A549 (cell line): ENCODE measurements at regions not wholly inside any gene's neighbourhood (a gene's known extent, or its start where the extent isn't known, plus 50 kb on each side); places are given as distances from the start of the nearest gene placed in this dataset.

Source experiments
- ATAC-seq, 2 experiments: fragments of 200-7000 bp in 1 of 2; fragments of >200 bp in 1 of 2; cut with Nextera tagmentation in 1 of 2; cut with Tn5 transposase in 1 of 2; 3 replicates each; pipeline versions ENCODE4 v1.8.0 to v1.9.1; 2018 to 2020; ENCODE audit warnings: mild to moderate bottlenecking in 1 of 2, moderate library complexity in 1 of 2
- CTCF ChIA-PET: fragments of 300-600 bp; sonication (Branson Sonifier 250); formaldehyde crosslinking; extraction: SDS; loops from one replicate; lab custom pipeline; 2021; ENCODE audit warnings: antibody characterized with exemption, inconsistent platforms; lab: Yijun Ruan, JAX
- POLR2A ChIA-PET: fragments of 350-600 bp; formaldehyde crosslinking; extraction: SDS; loops from one replicate; lab custom pipeline; 2021; ENCODE audit warnings: antibody characterized with exemption, inconsistent platforms; lab: Yijun Ruan, JAX
- DNase-seq, 2 experiments: peaks; one replicate each; pipeline versions ENCODE4 v3.0.0 to v3.0.0-alpha.2; 2011 to 2016; ENCODE audit warnings: low read depth in 1 of 2, low spot score in 1 of 2
- FAIRE-seq: peaks from 2 replicates; lab custom pipeline; 2011; peaks lifted over from hg19 to GRCh38; lab: Jason Lieb, UNC
- H3K27ac ChIP-seq, 2 experiments: fragments of >200 bp; sonication (Bioruptor Twin); formaldehyde crosslinking; 3 replicates each; pipeline ENCODE4 v1.5.1; 2016 to 2017
- H3K4me1 ChIP-seq: fragments of >200 bp; sonication (Bioruptor Twin); formaldehyde crosslinking; 3 replicates; pipeline ENCODE4 v1.6.1; 2016
- H3K4me2 ChIP-seq: fragments of >200 bp; sonication (Bioruptor Twin); formaldehyde crosslinking; 3 replicates; pipeline ENCODE4 v1.6.1; 2016
- H3K4me3 ChIP-seq: fragments of >200 bp; sonication (Bioruptor Twin); formaldehyde crosslinking; 3 replicates; pipeline ENCODE4 v1.5.1; 2016
- H3K9me3 ChIP-seq: fragments of >200 bp; sonication (Bioruptor Twin); formaldehyde crosslinking; 3 replicates; pipeline ENCODE4 v1.6.1; 2016
- CTCF ChIP-seq: fragments of >200 bp; sonication (Bioruptor Twin); formaldehyde crosslinking; IDR thresholded peaks from 3 replicates; pipeline ENCODE4 v1.5.1; 2016
- E2F6 ChIP-seq: IDR thresholded peaks from 2 replicates; pipeline ENCODE4 v1.6.1; 2012; ENCODE audit warnings: low read depth, borderline replicate concordance
- EHMT2 ChIP-seq: fragments of 200-600 bp; sonication (generic); IDR thresholded peaks from 2 replicates; pipeline ENCODE4 v1.6.1; 2016; ENCODE audit warnings: antibody characterized with exemption, low read depth, mild to moderate bottlenecking, moderate library complexity
- ELK1 ChIP-seq: fragments of 150-350 bp; IDR thresholded peaks from 2 replicates; pipeline ENCODE4 v1.6.1; 2014; ENCODE audit warnings: low read depth, mild to moderate bottlenecking, low read length
- EP300 ChIP-seq, 2 experiments: fragments of >200 bp; sonication (Bioruptor Twin); formaldehyde crosslinking; IDR thresholded peaks; 2 replicates in 1 of 2; 3 replicates in 1 of 2; pipeline ENCODE4 v1.6.1; 2016 to 2017
- FOSL2 ChIP-seq, 2 experiments: fragments of 450-650 bp in 1 of 2; fragments of >200 bp in 1 of 2; sonication (Bioruptor Twin) in 1 of 2; formaldehyde crosslinking; IDR thresholded peaks; 2 replicates each; pipeline versions ENCODE4 v1.5.0 to v1.6.1; 2016 to 2020; ENCODE audit warnings: mild to moderate bottlenecking in 1 of 2, moderate library complexity in 1 of 2
- GATA3 ChIP-seq: IDR thresholded peaks from 2 replicates; pipeline ENCODE4 v1.6.1; 2012; ENCODE audit warnings: borderline replicate concordance
- HOXA7 ChIP-seq: fragments of 250-450 bp; sonication (Bioruptor Pico); IDR thresholded peaks from 2 replicates; pipeline ENCODE4 v1.5.0; 2020; ENCODE audit warnings: mild to moderate bottlenecking, moderate library complexity
- HOXB13 ChIP-seq: fragments of 250-450 bp; sonication (Bioruptor Pico); IDR thresholded peaks from 2 replicates; pipeline ENCODE4 v1.5.0; 2020; ENCODE audit warnings: low read depth, mild to moderate bottlenecking, moderate library complexity
- KDM1A ChIP-seq: fragments of 200-600 bp; sonication (generic); IDR thresholded peaks from 2 replicates; pipeline ENCODE4 v1.6.1; 2016; ENCODE audit warnings: low read depth, mild to moderate bottlenecking
- MAZ ChIP-seq: fragments of 150-350 bp; IDR thresholded peaks from 2 replicates; pipeline ENCODE4 v1.6.1; 2014; ENCODE audit warnings: antibody characterized with exemption, low read depth, low read length, borderline replicate concordance
- POLR2A ChIP-seq: IDR thresholded peaks from 2 replicates; pipeline ENCODE4 v1.6.1; 2012; ENCODE audit warnings: mild to moderate bottlenecking, low read length
- POLR2AphosphoS2 ChIP-seq: conservative IDR thresholded peaks from 2 replicates; pipeline ENCODE4 v1.6.1; 2012; ENCODE audit warnings: low read length, improper control_type of control experiment, inconsistent platforms
- RFX5 ChIP-seq: fragments of 450-650 bp; IDR thresholded peaks from 2 replicates; pipeline ENCODE4 v1.7.1; 2014; ENCODE audit warnings: antibody characterized with exemption, mild to moderate bottlenecking, moderate library complexity
- SMC3 ChIP-seq: fragments of >200 bp; sonication (Bioruptor Twin); formaldehyde crosslinking; IDR thresholded peaks from 3 replicates; pipeline ENCODE4 v1.6.1; 2018; ENCODE audit warnings: inconsistent platforms
- TFCP2L1 ChIP-seq: fragments of 250-450 bp; sonication (Bioruptor Pico); IDR thresholded peaks from 2 replicates; pipeline ENCODE4 v1.5.0; 2021; ENCODE audit warnings: mild to moderate bottlenecking
- ZSCAN20 ChIP-seq: fragments of 250-450 bp; sonication (Bioruptor Pico); IDR thresholded peaks from 2 replicates; pipeline ENCODE4 v1.8.0; 2022; ENCODE audit warnings: mild to moderate bottlenecking, moderate library complexity
- WGBS: methylation state at CpG from one replicate; pipeline ENCODE4 v1.1.6; 2017; ENCODE audit errors: missing lambda C conversion rate; 5-methylcytosine and 5-hydroxymethylcytosine counted together
- TF ChIP-seq, protein P1 (sequence below): IDR thresholded peaks from 2 replicates; pipeline ENCODE4 v1.6.1; 2012

DNA sequence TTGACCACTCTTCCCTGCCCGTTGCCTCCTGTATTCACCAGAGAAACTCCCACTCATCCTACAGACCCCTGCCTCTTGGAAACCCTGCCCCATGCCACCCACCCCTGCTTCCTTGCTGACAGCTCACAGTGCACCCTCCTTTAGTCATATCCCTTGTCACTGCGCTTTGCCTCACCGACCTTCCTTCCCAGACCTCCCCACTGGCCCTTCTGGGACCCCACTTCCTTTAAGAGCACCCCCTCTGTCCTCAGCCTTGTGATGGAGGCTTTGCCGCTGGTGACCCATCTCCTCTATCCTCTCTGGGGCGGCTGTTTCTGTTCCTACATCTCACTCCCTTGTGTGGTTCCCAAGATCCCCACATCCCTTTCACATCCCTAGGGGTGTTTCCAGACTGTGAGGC, 92.8 kb upstream of the ZMIZ1 start:
- DNase-seq (no peak), ATAC-seq (no peak), FAIRE-seq (no peak)
- TF ChIP-seq POLR2AphosphoS2 (no peak), GATA3 (no peak), E2F6 (no peak), KDM1A (no peak), MAZ (no peak)
- POLR2A ChIA-PET = no interaction called here
- Histone ChIP-seq H3K4me2 (no peak overlapping the region), H3K4me3 (no peak overlapping the region), H3K27ac (peak overlapping the region; percentile 28 to 96; a peak in 5 of 6 replicates), H3K9me3 (no peaks in the 10 kb centered on the region), H3K4me1 (peaks cover 52% of the 10 kb centered on the region)
- CTCF ChIA-PET = interaction anchor here (1.2 to 1.9 kb wide), 4 partner anchors 9 to 84 kb away, joined by 4 to 13 read pairs (median 6); no protein-coding TSS in a partner anchor
- 94% methylated on average over 5 of the region's 5 CpGs for WGBS

- Histone ChIP-seq H3K27ac (peak overlapping the region; percentile 54 to 96; a peak in 5 of 6 replicates), H3K9me3 (no peaks in the 10 kb centered on the region), H3K4me3 (no peak overlapping the region), H3K4me2 (peak overlapping the region; percentile 34), H3K4me1 (peaks cover 49% of the 10 kb centered on the region)
- 97% methylated on average over 13 of the region's 13 CpGs for WGBS
- no peak for FAIRE-seq
- TF ChIP-seq, protein P1, sequence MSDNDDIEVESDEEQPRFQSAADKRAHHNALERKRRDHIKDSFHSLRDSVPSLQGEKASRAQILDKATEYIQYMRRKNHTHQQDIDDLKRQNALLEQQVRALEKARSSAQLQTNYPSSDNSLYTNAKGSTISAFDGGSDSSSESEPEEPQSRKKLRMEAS = 0 out of 2 replicates have a peak, but pooled peaks have one; percentile 2
- no peak for TF ChIP-seq POLR2A
- POLR2A ChIA-PET = interaction anchor here (0.5 kb wide), 1 partner anchor 187 kb away, joined by 4 read pairs; no protein-coding TSS in a partner anchor
- no peak for ATAC-seq
- DNase-seq = no peak
- CTCF ChIA-PET = interaction anchor here (0.7 to 1.3 kb wide), 3 partner anchors 8 to 220 kb away, joined by 3 read pairs; no protein-coding TSS in a partner anchor
These were observed 91.7 kb upstream of the ZMIZ1 start for GRCh38 chr10:78976825-78977755.

GRCh38 chr10:78979938-78980337, 88.8 kb upstream of the ZMIZ1 start:
- peak overlapping the region in 1 of 2 experiments; percentile 96; a peak in 3 of 6 replicates for H3K27ac ChIP-seq
- CTCF ChIA-PET = interaction anchor here (1.2 to 1.9 kb wide), 2 partner anchors 9 to 932 kb away, joined by 3 to 4 read pairs; no protein-coding TSS in a partner anchor
- H3K4me2 ChIP-seq = no peak overlapping the region
- POLR2A ChIA-PET = no interaction called here
- TF ChIP-seq RFX5 (no peak), EP300 (IDR thresholded peaks at IDR 0.05) (no peak), EHMT2 (no peak), ELK1 (no peak), HOXB13 (CRISPR knock-in tag) (no peak), HOXA7 (CRISPR knock-in tag) (no peak), GATA3 (no peak), SMC3 (no peak), FOSL2 (IDR thresholded peaks at IDR 0.05) (no peak), FOSL2 (CRISPR knock-in tag; IDR thresholded peaks at IDR 0.05) (no peak), TFCP2L1 (CRISPR knock-in tag) (no peak), CTCF (no peak), ZSCAN20 (CRISPR knock-in tag) (no peak)
- DNase-seq (no peak), FAIRE-seq (no peak), ATAC-seq (no peak)
- 83% methylated on average over 7 of the region's 7 CpGs for WGBS
- no peaks in the 10 kb centered on the region for H3K9me3 ChIP-seq
- no peak overlapping the region for H3K4me3 ChIP-seq
- peaks cover 27% of the 10 kb centered on the region for H3K4me1 ChIP-seq
